ENCODE measurements at regions not wholly inside any gene's neighbourhood (a gene's known extent, or its start where the extent isn't known, plus 50 kb on each side); places are given as distances from the start of the nearest gene placed in this dataset.

DNA sequence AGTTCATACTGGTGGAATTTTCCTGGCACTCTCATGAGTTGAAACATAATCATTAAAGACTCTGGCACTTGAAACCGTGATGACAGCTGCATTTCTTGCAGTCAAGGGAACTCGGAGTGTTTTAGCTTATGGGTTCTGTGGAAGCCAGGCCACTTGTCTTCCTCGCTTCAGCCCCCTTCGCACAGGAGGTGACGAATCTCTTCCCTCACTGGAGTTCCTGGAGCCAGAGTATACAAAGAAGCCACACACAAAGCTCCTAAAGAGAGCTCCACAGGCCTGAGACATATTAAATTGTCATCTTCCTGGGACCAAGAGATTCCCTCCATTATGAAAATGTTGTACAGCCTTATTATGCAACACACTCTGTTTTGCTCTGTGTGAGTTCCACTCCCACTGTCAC, 964.1 kb downstream of the TMEM121 start:
- TF ChIP-seq POLR2A (IDR thresholded peaks at IDR 0.05) (no peak), CTCF (IDR thresholded peaks at IDR 0.05) (no peak), POLR2AphosphoS5 (IDR thresholded peaks at IDR 0.05; ENCODE audit: insufficient read depth in 1 of 2, low read depth in 1 of 2) (no peak)
